CD4-positive, alpha-beta T cell treated with Interleukin-2 at 100 ng/mL for 4 hours (primary cell): ENCODE measurements at regions not wholly inside any gene's neighbourhood (a gene's known extent, or its start where the extent isn't known, plus 50 kb on each side); places are given as distances from the start of the nearest gene placed in this dataset.
"Not testable (repeated sequence)": the region's sequence is repeated elsewhere in the genome, so short reads cannot be mapped to it uniquely, and the experiment has no call there.

Experiments
- DNase-seq: peaks from one replicate; pipeline ENCODE4 v3.0.0-alpha.2; 2020; ENCODE audit warnings: low spot score

- no peak for DNase-seq
Observed at GRCh38 chr1:199920635-199921034, 106.9 kb upstream of the NR5A2 start.

GRCh38 chr1:199929556-199929955 is 98.0 kb upstream of the NR5A2 start:
- DNase-seq, result no peak

GRCh38 chr1:199930067-199930466 is 97.4 kb upstream of the NR5A2 start:
- DNase-seq, result not testable (repeated sequence)

DNA sequence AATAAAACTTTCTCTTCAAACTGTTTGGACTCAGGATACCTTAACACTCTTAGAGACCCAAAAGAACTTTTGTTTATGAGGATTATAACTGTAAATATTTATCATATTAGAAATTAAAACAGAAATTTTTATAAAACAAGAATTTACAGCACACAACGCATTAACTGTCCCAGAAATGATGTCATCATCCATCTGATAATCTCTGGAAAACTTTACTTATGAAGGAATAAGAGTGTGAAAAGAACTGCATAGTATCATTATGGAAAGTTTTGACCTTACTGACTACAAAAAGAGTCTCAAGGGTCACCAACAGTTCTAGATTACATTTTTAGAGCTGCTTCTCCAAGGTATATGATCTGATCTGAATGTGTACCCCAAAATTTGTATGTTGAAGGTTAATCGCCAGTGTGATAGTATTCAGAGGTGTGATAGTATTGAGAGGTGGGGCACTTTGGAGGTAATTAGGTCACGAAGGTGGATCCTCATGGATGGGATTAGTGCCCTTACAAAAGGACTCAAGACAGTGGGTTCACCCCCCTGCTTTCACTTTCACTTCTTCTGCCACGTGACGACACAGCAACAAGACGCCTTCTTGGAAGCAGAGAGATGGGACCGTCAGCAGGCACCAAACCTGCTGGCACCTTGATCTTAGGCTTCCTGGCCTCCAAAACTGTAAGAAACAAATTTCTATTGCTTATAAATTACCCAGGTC is 95.7 kb upstream of the NR5A2 start:
- peak; percentile 21 for DNase-seq

DNA sequence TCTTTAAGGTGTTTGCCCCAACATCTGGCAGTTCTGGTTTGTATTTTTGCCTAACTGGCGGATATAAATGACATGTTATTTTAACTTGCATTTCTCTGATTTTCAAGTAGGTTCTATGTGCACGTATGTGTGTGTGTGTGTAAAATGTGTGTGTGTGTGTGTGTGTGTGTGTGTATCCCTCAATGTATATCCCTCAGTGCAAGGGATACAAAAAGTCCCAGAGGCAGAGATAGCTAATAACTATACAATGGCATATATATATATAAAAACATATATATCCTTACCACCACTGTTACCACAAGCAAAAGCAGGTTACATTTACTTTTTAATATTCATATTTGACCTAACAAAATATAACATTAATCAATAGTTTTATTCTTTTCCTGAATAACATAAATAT is 95.0 kb upstream of the NR5A2 start:
- DNase-seq, result no peak

- no peak for DNase-seq
Observed at GRCh38 chr1:199936441-199936840, 91.1 kb upstream of the NR5A2 start.

DNA sequence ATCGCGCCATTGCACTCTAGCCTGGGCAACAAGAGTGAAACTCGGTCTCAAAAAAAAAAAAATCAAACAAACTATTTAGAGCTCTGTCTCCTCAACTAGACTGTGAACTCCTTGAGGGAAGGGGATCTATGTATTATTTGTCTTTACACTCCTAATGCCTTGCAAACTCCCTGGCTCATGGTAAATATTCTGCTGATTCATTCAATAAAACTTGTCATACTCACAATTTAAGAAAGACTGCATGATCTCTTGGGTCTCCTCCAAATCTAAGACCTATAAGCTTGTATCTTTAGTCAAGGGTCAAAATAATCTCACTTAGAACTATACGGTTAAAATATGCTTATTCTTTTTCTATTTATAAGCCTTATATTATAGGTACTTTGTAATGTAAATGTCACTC is 90.3 kb upstream of the NR5A2 start:
- no peak for DNase-seq

DNA sequence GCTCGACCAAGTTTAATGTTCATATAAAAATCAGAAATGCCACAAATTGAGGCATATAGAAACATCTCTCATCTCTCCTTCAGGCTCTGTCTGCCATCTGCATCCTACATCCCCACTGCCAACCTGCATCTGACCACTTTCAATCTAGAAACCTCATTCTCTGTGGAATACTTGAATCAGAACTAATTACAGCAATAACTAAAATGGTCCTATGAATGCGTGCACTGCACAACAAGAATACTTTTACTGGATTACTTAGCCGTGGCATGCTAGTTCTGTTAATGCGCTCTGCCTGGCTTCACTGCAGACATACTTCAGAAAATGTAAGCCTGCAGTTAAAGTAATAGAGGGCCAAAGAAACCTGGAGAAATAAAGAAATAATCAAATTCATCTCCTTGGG is 89.8 kb upstream of the NR5A2 start:
- DNase-seq, result no peak

DNA sequence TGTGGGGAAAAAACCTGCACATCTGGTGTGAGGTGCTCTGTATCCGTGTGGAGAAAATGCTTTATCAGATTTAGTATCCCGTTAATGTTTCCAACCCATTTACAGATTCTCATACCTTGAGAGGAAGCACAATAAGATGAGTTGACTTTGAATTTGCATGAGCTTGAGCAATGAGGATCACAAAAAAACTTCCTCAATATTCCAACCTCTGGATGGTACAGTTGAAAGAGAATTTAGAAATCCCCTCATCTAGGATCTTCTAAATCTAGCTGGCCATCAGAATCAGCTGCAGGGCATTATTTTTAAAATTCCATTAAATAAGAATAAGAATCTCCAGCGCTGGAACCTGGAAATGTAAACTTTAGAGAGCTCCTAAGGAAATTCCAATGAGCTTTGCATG is 82.5 kb upstream of the NR5A2 start:
- DNase-seq, result no peak

GRCh38 chr1:199945591-199945990 is 81.9 kb upstream of the NR5A2 start:
- no peak for DNase-seq

- DNase-seq, result no peak
Observed at GRCh38 chr1:199946305-199947155, 81.0 kb upstream of the NR5A2 start.

DNA sequence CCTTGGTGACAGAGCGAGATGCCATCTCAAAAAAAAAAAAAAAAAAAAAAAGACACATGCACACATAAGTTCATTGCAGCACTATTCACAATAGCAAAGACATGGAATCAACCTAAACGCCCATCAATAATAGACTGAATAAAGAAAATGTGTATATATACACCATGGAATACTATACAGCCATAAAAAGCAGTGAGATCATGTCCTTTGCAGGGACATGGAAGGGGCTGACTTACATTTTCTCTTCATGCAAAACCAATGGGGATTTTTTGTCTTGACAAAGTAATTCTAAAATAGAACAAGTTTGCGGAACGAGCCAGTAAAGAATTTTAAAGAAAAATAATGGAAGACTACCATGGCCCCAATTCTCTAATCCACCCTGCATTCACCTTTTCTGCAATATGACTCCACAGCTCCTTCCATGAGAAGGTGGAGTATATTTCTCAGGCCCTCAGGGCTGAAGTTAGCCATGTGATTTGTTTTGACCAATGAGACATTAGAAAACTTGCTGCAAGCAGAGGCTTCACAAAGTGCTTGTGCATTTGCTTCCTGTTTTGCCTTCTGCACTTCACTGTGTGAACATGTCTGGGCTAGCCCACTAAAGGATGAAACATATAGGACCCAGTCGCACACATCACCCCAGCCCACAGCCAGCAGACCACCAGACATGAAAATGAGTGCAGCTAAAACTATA is 78.8 kb upstream of the NR5A2 start:
- no peak for DNase-seq

GRCh38 chr1:199951005-199951404 is 76.5 kb upstream of the NR5A2 start:
- not testable (repeated sequence) for DNase-seq

- DNase-seq, result no peak
Observed at GRCh38 chr1:199953651-199954050, 73.9 kb upstream of the NR5A2 start.

DNA sequence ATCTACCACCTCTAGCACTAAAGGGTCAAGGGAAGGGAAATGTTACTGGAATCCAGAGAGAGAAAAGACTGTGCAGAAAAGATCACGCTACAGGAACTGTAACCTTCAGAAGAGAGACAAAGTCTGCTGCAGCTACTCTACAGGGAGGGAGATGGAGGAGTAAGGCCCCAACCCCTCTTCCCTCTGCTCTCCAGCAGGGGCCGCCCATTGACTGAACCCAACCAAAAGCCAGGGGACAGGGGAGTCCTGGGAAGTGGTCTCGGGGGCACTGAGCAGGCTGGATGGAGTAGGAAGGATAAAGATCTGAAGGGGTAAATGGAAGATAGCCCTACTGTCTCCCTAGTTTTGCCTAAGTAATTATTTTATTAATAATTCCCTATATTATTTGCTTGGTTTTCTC is 72.8 kb upstream of the NR5A2 start:
- DNase-seq, result no peak

DNA sequence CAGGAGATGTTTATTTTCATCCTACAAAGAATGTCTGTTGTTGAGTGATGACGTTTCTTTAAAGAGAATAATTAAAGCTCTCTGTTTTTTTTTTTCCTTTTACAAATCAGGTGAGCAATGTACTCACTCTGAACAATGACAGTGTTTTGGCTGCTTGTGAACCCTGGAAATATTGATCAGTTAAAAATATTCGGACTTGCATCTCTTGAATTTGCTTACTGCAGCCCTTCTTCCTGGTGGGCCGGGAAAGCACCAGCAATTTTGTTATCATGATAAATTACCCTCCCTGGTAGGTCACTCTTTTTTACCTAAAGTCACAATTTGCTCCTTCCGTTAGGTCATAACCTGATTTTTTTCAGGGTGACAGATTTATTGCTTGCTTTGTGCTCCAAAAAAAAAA is 72.3 kb upstream of the NR5A2 start:
- DNase-seq, result no peak

- DNase-seq, result no peak
Observed at GRCh38 chr1:199956005-199956404, 71.5 kb upstream of the NR5A2 start.

DNA sequence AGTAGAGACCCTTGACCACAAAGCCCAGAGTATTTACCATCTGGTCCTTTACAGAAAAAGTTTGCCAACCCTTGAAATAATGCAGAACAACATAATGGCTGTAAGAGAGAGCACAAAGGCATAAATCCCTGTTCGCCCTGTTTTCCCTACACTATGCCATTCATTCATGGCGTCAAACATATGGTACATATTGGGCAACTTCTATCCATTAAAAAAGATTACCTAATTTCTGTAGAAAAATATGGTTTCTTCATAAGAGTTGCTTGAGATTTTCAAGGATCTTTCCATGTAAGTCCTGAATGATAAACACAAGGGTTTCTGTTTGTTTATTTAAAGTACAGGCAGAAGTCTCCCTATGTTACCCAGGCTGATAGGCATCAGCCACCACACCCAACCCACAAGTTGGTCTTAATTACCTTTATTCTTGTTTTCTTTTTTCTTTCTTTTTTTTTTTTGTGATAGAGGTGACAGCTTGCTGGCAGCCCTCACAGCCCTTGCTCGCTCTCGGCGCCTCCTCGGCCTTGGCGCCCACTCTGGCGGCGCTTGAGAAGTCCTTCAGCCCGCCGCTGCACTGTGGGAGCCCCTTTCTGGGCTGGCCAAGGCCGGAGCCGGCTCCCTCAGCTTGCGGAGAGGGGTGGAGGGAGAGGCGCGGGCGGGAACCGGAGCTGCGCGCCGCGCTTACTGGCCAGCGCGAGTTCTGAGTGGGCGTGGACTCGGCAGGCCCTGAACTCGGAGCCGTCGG is 68.3 kb upstream of the NR5A2 start:
- DNase-seq, result no peak

- DNase-seq, result no peak
Observed at GRCh38 chr1:199959775-199960110, 67.8 kb upstream of the NR5A2 start.

DNA sequence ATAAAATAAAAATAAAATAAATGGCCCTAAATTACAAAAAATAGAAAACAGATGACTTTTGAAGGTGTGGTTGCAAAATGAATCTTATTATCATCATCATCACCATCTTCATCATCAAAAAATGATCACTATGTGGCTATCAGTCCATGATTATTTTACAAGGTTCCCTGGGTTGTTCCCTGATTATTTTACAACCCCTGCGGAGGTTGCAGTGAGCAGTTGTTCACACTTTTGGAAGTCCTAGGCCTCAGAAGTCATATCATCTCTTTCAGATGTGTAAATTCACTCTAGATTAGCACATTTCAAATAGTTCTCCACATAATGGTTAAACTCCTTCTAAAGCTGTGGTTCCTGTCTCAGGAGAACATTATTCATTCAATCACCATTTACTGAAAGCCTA is 57.4 kb upstream of the NR5A2 start:
- no peak for DNase-seq

GRCh38 chr1:199976496-199977144 is 50.9 kb upstream of the NR5A2 start:
- no peak for DNase-seq
